ENCODE measurements at regions not wholly inside any gene's neighbourhood (a gene's known extent, or its start where the extent isn't known, plus 50 kb on each side); places are given as distances from the start of the nearest gene placed in this dataset.

GRCh38 chr4:125187226-125188176 lies 127.3 kb upstream of the FAT4 start:
- DNase-seq, result no peak
- TF ChIP-seq CTCF (IDR thresholded peaks at IDR 0.05; ENCODE audit: unreplicated experiment), result no peak
- H3K4me1 Mint-ChIP-seq (ENCODE audit: low read depth, unreplicated experiment), result no peaks in the 10 kb centered on the region
- H3K27me3 Mint-ChIP-seq (ENCODE audit: unreplicated experiment), result no peaks in the 10 kb centered on the region
- intact Hi-C loops (cut with micrococcal nuclease; ENCODE audit: unreplicated experiment), result no loop called here
- no peaks in the 10 kb centered on the region for H3K36me3 Mint-ChIP-seq (ENCODE audit: insufficient read depth, unreplicated experiment)
- no peak overlapping the region for H3K4me3 Mint-ChIP-seq (ENCODE audit: low read depth, unreplicated experiment)
- no TSS peak for BruUV-seq (replicated peaks)
- CTCF ChIA-PET, result no interaction called here
- H3K9me3 Mint-ChIP-seq (ENCODE audit: low read depth, unreplicated experiment), result no peaks in the 10 kb centered on the region
- H3K27ac Mint-ChIP-seq (ENCODE audit: unreplicated experiment), result no peak overlapping the region

- no TSS peak for BruUV-seq (replicated peaks)
- H3K4me3 Mint-ChIP-seq (ENCODE audit: low read depth, unreplicated experiment), result no peak overlapping the region
- no peak overlapping the region for H3K27ac Mint-ChIP-seq (ENCODE audit: unreplicated experiment)
- no peak for TF ChIP-seq CTCF (IDR thresholded peaks at IDR 0.05; ENCODE audit: unreplicated experiment)
- no peak for DNase-seq
- no peaks in the 10 kb centered on the region for H3K4me1 Mint-ChIP-seq (ENCODE audit: low read depth, unreplicated experiment)
- no peaks in the 10 kb centered on the region for H3K36me3 Mint-ChIP-seq (ENCODE audit: insufficient read depth, unreplicated experiment)
- intact Hi-C loops (cut with micrococcal nuclease; ENCODE audit: unreplicated experiment), result no loop called here
- CTCF ChIA-PET, result no interaction called here
- H3K9me3 Mint-ChIP-seq (ENCODE audit: low read depth, unreplicated experiment), result peaks cover 2% of the 10 kb centered on the region
- H3K27me3 Mint-ChIP-seq (ENCODE audit: unreplicated experiment), result no peaks in the 10 kb centered on the region
These were observed 130.6 kb upstream of the FAT4 start for GRCh38 chr4:125184116-125184515.

- H3K4me3 Mint-ChIP-seq (ENCODE audit: low read depth, unreplicated experiment), result no peak overlapping the region
- H3K27ac Mint-ChIP-seq (ENCODE audit: unreplicated experiment), result no peak overlapping the region
- DNase-seq, result no peak
- no peak for TF ChIP-seq CTCF (IDR thresholded peaks at IDR 0.05; ENCODE audit: unreplicated experiment)
- intact Hi-C loops (cut with micrococcal nuclease; ENCODE audit: unreplicated experiment), result no loop called here
- H3K9me3 Mint-ChIP-seq (ENCODE audit: low read depth, unreplicated experiment), result peaks cover 2% of the 10 kb centered on the region
- no peaks in the 10 kb centered on the region for H3K4me1 Mint-ChIP-seq (ENCODE audit: low read depth, unreplicated experiment)
- no peaks in the 10 kb centered on the region for H3K36me3 Mint-ChIP-seq (ENCODE audit: insufficient read depth, unreplicated experiment)
- CTCF ChIA-PET, result no interaction called here
- BruUV-seq (replicated peaks), result no TSS peak
- H3K27me3 Mint-ChIP-seq (ENCODE audit: unreplicated experiment), result no peaks in the 10 kb centered on the region
These were observed 133.0 kb upstream of the FAT4 start for GRCh38 chr4:125181804-125182203.

GRCh38 chr4:125179727-125180126 lies 135.0 kb upstream of the FAT4 start:
- intact Hi-C loops (cut with micrococcal nuclease; ENCODE audit: unreplicated experiment), result no loop called here
- TF ChIP-seq CTCF (IDR thresholded peaks at IDR 0.05; ENCODE audit: unreplicated experiment), result no peak
- Mint-ChIP-seq H3K27ac (ENCODE audit: unreplicated experiment) (no peak overlapping the region), H3K9me3 (ENCODE audit: low read depth, unreplicated experiment) (peaks cover 2% of the 10 kb centered on the region), H3K36me3 (ENCODE audit: insufficient read depth, unreplicated experiment) (no peaks in the 10 kb centered on the region), H3K27me3 (ENCODE audit: unreplicated experiment) (no peaks in the 10 kb centered on the region), H3K4me1 (ENCODE audit: low read depth, unreplicated experiment) (no peaks in the 10 kb centered on the region), H3K4me3 (ENCODE audit: low read depth, unreplicated experiment) (no peak overlapping the region)
- no TSS peak for BruUV-seq (replicated peaks)
- DNase-seq, result no peak
- CTCF ChIA-PET, result no interaction called here

Measured in Calu3 (cell line).